SK-N-SH treated with all-trans-retinoic acid at 6 μM for 48 hours (cell line): ENCODE measurements at regions not wholly inside any gene's neighbourhood (a gene's known extent, or its start where the extent isn't known, plus 50 kb on each side); places are given as distances from the start of the nearest gene placed in this dataset.

Source experiments
- ATAC-seq: fragments of 200-7000 bp; cut with Tn5 transposase; 3 replicates; pipeline ENCODE4 v1.9.1; 2020; ENCODE audit warnings: mild to moderate bottlenecking, moderate library complexity
- BACH2 ChIP-seq: fragments of 250-450 bp; sonication (Bioruptor Pico); IDR thresholded peaks from 2 replicates; pipeline ENCODE4 v1.9.0; 2021; ENCODE audit warnings: mild to moderate bottlenecking, borderline replicate concordance
- CSDC2 ChIP-seq: fragments of 250-450 bp; sonication (Bioruptor Pico); IDR thresholded peaks from 2 replicates; pipeline ENCODE4 v1.5.0; 2020; ENCODE audit warnings: mild to moderate bottlenecking, moderate library complexity
- ESRRG ChIP-seq: fragments of 250-450 bp; sonication (Bioruptor Pico); IDR thresholded peaks from 2 replicates; pipeline ENCODE4 v1.6.1; 2021; ENCODE audit warnings: mild to moderate bottlenecking
- GLIS3 ChIP-seq: fragments of 250-450 bp; sonication (Bioruptor Pico); IDR thresholded peaks from 2 replicates; pipeline ENCODE4 v1.5.0; 2020; ENCODE audit warnings: mild to moderate bottlenecking, moderate library complexity
- ISL1 ChIP-seq: fragments of 250-450 bp; sonication (Bioruptor Pico); IDR thresholded peaks from 2 replicates; pipeline ENCODE4 v2.1.2; 2022; ENCODE audit warnings: mild to moderate bottlenecking, moderate library complexity
- OSR1 ChIP-seq: fragments of 250-450 bp; sonication (Bioruptor Pico); IDR thresholded peaks from 2 replicates; pipeline ENCODE4 v1.8.0; 2022; ENCODE audit warnings: moderate library complexity, mild to moderate bottlenecking, inconsistent platforms
- RARB ChIP-seq: fragments of 250-450 bp; sonication (Bioruptor Pico); IDR thresholded peaks from 2 replicates; pipeline ENCODE4 v1.8.0; 2021; ENCODE audit warnings: mild to moderate bottlenecking, moderate library complexity
- SNAI2 ChIP-seq: fragments of 250-450 bp; sonication (Bioruptor Pico); IDR thresholded peaks from 2 replicates; pipeline ENCODE4 v1.5.0; 2020; ENCODE audit warnings: mild to moderate bottlenecking, moderate library complexity
- TCF4 ChIP-seq: fragments of 250-450 bp; sonication (Bioruptor Pico); IDR thresholded peaks from 2 replicates; pipeline ENCODE4 v1.8.0; 2021; ENCODE audit warnings: mild to moderate bottlenecking, moderate library complexity, borderline replicate concordance
- TOX ChIP-seq: fragments of 250-450 bp; sonication (Bioruptor Pico); IDR thresholded peaks from 2 replicates; pipeline ENCODE4 v1.8.0; 2021; ENCODE audit warnings: mild to moderate bottlenecking, moderate library complexity, borderline replicate concordance
- ZC3H10 ChIP-seq: fragments of 250-450 bp; sonication (Bioruptor Pico); IDR thresholded peaks from 2 replicates; pipeline ENCODE4 v1.5.1; 2021; ENCODE audit warnings: mild to moderate bottlenecking, moderate library complexity
- ZFP3 ChIP-seq: fragments of 250-450 bp; sonication (Bioruptor Pico); IDR thresholded peaks from 2 replicates; pipeline ENCODE4 v1.5.0; 2020; ENCODE audit warnings: mild to moderate bottlenecking, moderate library complexity
- ZFP30 ChIP-seq: fragments of 450-650 bp; formaldehyde crosslinking; IDR thresholded peaks from 2 replicates; pipeline ENCODE4 v1.5.0; 2022; ENCODE audit warnings: mild to moderate bottlenecking, moderate library complexity
- ZNF565 ChIP-seq: fragments of 450-650 bp; formaldehyde crosslinking; conservative IDR thresholded peaks from 2 replicates; pipeline ENCODE4 v1.5.0; 2020; ENCODE audit warnings: low read depth, mild to moderate bottlenecking, moderate library complexity
- ZNF70 ChIP-seq: fragments of 450-650 bp; formaldehyde crosslinking; IDR thresholded peaks from 2 replicates; pipeline ENCODE4 v1.5.0; 2020; ENCODE audit warnings: mild to moderate bottlenecking, moderate library complexity
- ZNF8 ChIP-seq: fragments of 450-650 bp; formaldehyde crosslinking; IDR thresholded peaks from 2 replicates; pipeline ENCODE4 v1.5.0; 2020; ENCODE audit warnings: mild to moderate bottlenecking, moderate library complexity
- TF ChIP-seq, protein P1 (sequence below): fragments of 250-450 bp; sonication (Bioruptor Pico); IDR thresholded peaks from 2 replicates; pipeline ENCODE4 v1.8.0; 2021; ENCODE audit warnings: low read depth, mild to moderate bottlenecking, moderate library complexity, borderline replicate concordance
- TF ChIP-seq, protein P2 (sequence below): fragments of 250-450 bp; sonication (Bioruptor Pico); IDR thresholded peaks from 2 replicates; pipeline ENCODE4 v1.5.1; 2020; ENCODE audit warnings: low read depth, mild to moderate bottlenecking, moderate library complexity
- TF ChIP-seq, protein P3 (sequence below): fragments of 250-450 bp; sonication (Bioruptor Pico); IDR thresholded peaks from 2 replicates; pipeline ENCODE4 v1.8.0; 2020; ENCODE audit warnings: mild to moderate bottlenecking, moderate library complexity, borderline replicate concordance
- TF ChIP-seq, protein P4 (sequence below): fragments of 250-450 bp; sonication (Bioruptor Pico); IDR thresholded peaks from 2 replicates; pipeline ENCODE4 v1.5.1; 2021; ENCODE audit warnings: mild to moderate bottlenecking, moderate library complexity
- TF ChIP-seq, protein P5 (sequence below): fragments of 250-450 bp; sonication (Bioruptor Pico); IDR thresholded peaks from 2 replicates; pipeline ENCODE4 v1.5.0; 2020; ENCODE audit warnings: mild to moderate bottlenecking, moderate library complexity

DNA sequence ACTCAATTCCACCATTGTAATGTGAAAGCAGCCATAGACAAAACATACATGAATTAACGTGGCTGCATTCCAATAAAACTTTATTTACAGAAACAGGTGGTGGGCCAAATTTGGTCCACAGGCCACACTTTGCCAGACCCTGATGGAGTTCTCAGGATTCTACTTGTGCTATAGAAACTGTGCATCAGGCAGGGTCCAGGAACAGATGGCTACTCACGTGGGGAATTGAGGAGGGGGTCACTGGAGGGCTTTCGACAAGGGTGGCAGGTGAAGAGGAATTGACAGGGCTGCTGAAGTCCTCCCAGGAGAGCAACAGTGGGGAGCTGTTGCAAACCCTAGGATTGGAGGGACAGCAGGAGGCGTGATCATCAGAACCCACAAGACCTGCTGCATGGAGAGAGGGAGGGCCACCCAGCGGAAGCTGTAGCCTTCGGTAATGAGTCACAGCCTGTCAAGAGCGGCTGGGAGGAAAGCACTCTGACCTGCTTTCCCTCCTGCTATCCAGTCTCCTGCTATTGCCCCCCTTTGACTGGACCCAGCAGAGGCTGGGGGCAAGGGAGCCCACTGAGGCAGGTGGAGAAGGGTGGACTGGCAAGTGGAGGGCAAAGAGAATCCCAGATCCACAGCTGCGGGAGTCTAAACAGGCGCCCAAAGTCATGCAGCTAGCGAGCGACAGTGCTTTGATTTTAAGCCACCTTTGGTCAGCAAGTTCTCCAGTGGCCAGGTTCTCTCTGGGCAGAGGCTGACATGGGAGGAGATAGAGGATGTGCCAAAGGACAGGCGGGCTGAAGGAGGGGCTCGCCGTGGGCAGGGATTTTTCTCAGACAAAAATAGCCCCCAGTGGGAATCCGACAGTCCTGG, 138.3 kb upstream of the SMIM23 start:
- peak; percentile 93 for ATAC-seq
- TF ChIP-seq GLIS3 (CRISPR knock-in tag) (no peak), TOX (no peak), ESRRG (CRISPR knock-in tag) (no peak), BACH2 (no peak)
- TF ChIP-seq, protein P1, sequence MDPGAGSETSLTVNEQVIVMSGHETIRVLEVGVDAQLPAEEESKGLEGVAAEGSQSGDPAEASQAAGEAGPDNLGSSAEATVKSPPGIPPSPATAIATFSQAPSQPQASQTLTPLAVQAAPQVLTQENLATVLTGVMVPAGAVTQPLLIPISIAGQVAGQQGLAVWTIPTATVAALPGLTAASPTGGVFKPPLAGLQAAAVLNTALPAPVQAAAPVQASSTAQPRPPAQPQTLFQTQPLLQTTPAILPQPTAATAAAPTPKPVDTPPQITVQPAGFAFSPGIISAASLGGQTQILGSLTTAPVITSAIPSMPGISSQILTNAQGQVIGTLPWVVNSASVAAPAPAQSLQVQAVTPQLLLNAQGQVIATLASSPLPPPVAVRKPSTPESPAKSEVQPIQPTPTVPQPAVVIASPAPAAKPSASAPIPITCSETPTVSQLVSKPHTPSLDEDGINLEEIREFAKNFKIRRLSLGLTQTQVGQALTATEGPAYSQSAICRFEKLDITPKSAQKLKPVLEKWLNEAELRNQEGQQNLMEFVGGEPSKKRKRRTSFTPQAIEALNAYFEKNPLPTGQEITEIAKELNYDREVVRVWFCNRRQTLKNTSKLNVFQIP (CRISPR knock-in tag) = no peak

DNA sequence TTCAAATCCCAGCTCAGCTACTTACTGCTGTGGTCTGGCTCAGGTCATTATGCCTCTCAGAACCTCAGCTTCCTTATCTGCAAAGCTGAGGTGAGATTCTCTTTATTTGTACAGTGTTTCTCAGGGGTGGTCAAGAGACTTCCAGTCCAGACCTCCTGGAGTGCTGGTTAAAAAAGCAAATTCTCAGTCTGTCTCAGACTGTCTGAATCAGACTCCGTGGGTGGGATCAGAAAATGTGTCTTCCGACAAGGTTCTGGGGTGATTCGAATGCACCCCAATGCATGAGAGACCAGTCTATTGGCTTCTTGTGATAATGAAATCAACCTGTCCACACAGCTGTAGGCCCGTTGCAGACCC, 137.7 kb upstream of the SMIM23 start:
- ATAC-seq = no peak
- TF ChIP-seq SNAI2 (CRISPR knock-in tag) (no peak), RARB (CRISPR knock-in tag) (no peak), ZNF565 (CRISPR knock-in tag) (no peak), GLIS3 (CRISPR knock-in tag) (no peak), BACH2 (no peak), ZNF8 (CRISPR knock-in tag) (no peak), ZC3H10 (no peak), CSDC2 (no peak), ZNF70 (CRISPR knock-in tag) (no peak), TCF4 (CRISPR knock-in tag) (no peak), OSR1 (CRISPR knock-in tag) (no peak)
- TF ChIP-seq, protein P2, sequence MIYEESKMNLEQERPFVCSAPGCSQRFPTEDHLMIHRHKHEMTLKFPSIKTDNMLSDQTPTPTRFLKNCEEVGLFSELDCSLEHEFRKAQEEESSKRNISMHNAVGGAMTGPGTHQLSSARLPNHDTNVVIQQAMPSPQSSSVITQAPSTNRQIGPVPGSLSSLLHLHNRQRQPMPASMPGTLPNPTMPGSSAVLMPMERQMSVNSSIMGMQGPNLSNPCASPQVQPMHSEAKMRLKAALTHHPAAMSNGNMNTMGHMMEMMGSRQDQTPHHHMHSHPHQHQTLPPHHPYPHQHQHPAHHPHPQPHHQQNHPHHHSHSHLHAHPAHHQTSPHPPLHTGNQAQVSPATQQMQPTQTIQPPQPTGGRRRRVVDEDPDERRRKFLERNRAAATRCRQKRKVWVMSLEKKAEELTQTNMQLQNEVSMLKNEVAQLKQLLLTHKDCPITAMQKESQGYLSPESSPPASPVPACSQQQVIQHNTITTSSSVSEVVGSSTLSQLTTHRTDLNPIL (CRISPR knock-in tag) = no peak
- TF ChIP-seq, protein P1 (CRISPR knock-in tag) = no peak
- TF ChIP-seq, protein P3, sequence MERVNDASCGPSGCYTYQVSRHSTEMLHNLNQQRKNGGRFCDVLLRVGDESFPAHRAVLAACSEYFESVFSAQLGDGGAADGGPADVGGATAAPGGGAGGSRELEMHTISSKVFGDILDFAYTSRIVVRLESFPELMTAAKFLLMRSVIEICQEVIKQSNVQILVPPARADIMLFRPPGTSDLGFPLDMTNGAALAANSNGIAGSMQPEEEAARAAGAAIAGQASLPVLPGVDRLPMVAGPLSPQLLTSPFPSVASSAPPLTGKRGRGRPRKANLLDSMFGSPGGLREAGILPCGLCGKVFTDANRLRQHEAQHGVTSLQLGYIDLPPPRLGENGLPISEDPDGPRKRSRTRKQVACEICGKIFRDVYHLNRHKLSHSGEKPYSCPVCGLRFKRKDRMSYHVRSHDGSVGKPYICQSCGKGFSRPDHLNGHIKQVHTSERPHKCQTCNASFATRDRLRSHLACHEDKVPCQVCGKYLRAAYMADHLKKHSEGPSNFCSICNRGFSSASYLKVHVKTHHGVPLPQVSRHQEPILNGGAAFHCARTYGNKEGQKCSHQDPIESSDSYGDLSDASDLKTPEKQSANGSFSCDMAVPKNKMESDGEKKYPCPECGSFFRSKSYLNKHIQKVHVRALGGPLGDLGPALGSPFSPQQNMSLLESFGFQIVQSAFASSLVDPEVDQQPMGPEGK (CRISPR knock-in tag) = no peak
- TF ChIP-seq, protein P4, sequence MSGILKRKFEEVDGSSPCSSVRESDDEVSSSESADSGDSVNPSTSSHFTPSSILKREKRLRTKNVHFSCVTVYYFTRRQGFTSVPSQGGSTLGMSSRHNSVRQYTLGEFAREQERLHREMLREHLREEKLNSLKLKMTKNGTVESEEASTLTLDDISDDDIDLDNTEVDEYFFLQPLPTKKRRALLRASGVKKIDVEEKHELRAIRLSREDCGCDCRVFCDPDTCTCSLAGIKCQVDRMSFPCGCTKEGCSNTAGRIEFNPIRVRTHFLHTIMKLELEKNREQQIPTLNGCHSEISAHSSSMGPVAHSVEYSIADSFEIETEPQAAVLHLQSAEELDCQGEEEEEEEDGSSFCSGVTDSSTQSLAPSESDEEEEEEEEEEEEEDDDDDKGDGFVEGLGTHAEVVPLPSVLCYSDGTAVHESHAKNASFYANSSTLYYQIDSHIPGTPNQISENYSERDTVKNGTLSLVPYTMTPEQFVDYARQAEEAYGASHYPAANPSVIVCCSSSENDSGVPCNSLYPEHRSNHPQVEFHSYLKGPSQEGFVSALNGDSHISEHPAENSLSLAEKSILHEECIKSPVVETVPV (CRISPR knock-in tag) = no peak
- TF ChIP-seq, all 23 proteins: peak for 0

DNA sequence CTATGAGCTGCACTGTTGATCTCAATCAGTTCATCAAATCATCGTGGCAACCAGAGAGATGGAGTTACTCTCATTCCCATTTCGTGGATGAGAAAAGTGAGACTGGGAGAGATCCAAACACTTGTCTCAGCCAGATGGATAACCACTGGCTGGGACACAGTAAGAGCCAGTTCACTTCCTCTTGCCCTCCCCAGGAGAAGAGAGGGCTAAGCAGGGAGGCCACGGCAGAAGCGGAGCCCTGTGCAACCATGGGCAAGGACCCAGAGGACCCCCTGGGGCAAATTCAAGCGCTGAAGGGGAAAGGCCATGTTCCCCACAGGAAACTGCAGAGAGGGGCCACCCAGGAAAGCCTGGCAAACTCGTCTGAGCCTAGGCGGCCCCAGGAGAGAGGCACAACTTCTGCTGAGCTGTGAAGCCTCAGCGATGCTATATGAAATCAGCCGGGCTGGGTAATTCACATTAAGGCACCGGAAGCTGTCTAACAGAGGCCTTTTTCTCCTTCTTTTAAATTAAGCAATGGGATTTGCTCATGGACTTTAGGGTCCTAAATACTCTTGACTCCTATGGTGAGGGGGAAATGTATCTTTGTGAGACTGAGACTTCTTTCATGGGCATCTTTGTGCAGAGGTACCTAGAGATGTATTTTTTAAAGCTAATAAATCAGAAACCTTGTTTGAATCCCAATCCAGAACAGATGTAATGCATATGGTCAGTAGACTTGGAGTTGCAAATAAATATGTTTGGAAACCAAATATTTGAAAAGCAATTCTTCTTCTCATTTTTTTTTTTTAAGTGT, 137.1 kb upstream of the SMIM23 start:
- ATAC-seq = no peak
- TF ChIP-seq, protein P1 (CRISPR knock-in tag) = no peak
- TF ChIP-seq CSDC2 (no peak), TOX (no peak), TCF4 (CRISPR knock-in tag) (no peak), ISL1 (no peak), BACH2 (no peak), ZFP30 (no peak), SNAI2 (CRISPR knock-in tag) (no peak), ZNF8 (CRISPR knock-in tag) (no peak), RARB (CRISPR knock-in tag) (no peak), ZNF565 (CRISPR knock-in tag) (no peak), ZFP3 (CRISPR knock-in tag) (no peak)
- TF ChIP-seq, protein P5, sequence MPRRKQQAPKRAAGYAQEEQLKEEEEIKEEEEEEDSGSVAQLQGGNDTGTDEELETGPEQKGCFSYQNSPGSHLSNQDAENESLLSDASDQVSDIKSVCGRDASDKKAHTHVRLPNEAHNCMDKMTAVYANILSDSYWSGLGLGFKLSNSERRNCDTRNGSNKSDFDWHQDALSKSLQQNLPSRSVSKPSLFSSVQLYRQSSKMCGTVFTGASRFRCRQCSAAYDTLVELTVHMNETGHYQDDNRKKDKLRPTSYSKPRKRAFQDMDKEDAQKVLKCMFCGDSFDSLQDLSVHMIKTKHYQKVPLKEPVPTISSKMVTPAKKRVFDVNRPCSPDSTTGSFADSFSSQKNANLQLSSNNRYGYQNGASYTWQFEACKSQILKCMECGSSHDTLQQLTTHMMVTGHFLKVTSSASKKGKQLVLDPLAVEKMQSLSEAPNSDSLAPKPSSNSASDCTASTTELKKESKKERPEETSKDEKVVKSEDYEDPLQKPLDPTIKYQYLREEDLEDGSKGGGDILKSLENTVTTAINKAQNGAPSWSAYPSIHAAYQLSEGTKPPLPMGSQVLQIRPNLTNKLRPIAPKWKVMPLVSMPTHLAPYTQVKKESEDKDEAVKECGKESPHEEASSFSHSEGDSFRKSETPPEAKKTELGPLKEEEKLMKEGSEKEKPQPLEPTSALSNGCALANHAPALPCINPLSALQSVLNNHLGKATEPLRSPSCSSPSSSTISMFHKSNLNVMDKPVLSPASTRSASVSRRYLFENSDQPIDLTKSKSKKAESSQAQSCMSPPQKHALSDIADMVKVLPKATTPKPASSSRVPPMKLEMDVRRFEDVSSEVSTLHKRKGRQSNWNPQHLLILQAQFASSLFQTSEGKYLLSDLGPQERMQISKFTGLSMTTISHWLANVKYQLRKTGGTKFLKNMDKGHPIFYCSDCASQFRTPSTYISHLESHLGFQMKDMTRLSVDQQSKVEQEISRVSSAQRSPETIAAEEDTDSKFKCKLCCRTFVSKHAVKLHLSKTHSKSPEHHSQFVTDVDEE (CRISPR knock-in tag) = no peak
- TF ChIP-seq, all 23 proteins: peak for 0
